Calu3 (cell line): ENCODE measurements at regions not wholly inside any gene's neighbourhood (a gene's known extent, or its start where the extent isn't known, plus 50 kb on each side); places are given as distances from the start of the nearest gene placed in this dataset.
"Not testable (repeated sequence)": the region's sequence is repeated elsewhere in the genome, so short reads cannot be mapped to it uniquely, and the experiment has no call there.

ENCODE experiments used
- BruUV-seq: library from RNA; stranded (reverse); fragments of 400-500 nt; replicated peaks from 2 replicates; lab custom pipeline; 2021; lab: Mats Ljungman, UMichigan
- CTCF ChIA-PET: fragments of 300-600 bp; sonication (Branson Sonifier 250); formaldehyde crosslinking; loops from one replicate; lab custom pipeline; 2022; ENCODE audit warnings: antibody characterized with exemption; lab: Charles Lee
- DNase-seq: peaks from one replicate; pipeline ENCODE4 v3.0.0; 2022
- H3K27ac Mint-ChIP-seq: one replicate; pipeline ENCODE4 v1.8.0; 2022; ENCODE audit warnings: mixed read lengths; ENCODE audit not compliant: unreplicated experiment
- H3K27me3 Mint-ChIP-seq: one replicate; pipeline ENCODE4 v1.8.0; 2022; ENCODE audit warnings: mixed read lengths; ENCODE audit not compliant: unreplicated experiment
- H3K36me3 Mint-ChIP-seq: one replicate; pipeline ENCODE4 v1.8.0; 2022; ENCODE audit warnings: mild to moderate bottlenecking, moderate library complexity, mixed read lengths; ENCODE audit not compliant: insufficient read depth, unreplicated experiment
- H3K4me1 Mint-ChIP-seq: one replicate; pipeline ENCODE4 v1.8.0; 2022; ENCODE audit warnings: mild to moderate bottlenecking, low read depth, mixed read lengths; ENCODE audit not compliant: unreplicated experiment
- H3K4me3 Mint-ChIP-seq: one replicate; pipeline ENCODE4 v1.8.0; 2022; ENCODE audit warnings: mild to moderate bottlenecking, low read depth, moderate library complexity, mixed read lengths; ENCODE audit not compliant: unreplicated experiment
- H3K9me3 Mint-ChIP-seq: one replicate; pipeline ENCODE4 v1.8.0; 2022; ENCODE audit warnings: low read depth, mixed read lengths; ENCODE audit not compliant: unreplicated experiment
- intact Hi-C: fragments of 100-400 bp; cut with micrococcal nuclease; formaldehyde crosslinking; loops from one replicate; pipeline ENCODE4 v1.10.0; 2022; ENCODE audit not compliant: unreplicated experiment
- TF ChIP-seq, protein P1 (sequence below): fragments of 200-600 bp; IDR thresholded peaks from one replicate; pipeline ENCODE4 v1.8.0; 2022; ENCODE audit warnings: antibody characterized with exemption; ENCODE audit not compliant: unreplicated experiment

DNA sequence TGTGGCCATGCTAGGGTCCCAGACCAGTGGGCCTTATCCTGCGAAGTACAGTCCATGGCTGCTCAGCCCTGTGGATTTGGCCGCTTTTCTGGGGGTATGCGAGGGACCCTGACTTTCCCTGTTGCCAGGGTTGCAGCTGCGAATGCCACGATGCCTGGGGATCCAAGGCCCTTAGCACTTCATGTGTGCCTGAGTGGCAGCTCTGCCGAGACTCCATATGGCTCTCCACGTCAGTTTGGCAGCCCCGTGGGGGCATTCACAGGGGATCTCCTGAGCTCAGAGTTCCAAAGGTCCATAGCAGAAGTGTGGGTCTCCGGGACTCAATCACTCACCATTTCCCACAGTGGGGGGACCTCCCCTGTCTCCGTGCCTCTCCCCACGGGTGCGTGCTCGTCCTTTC, 319.5 kb downstream of the DOK5 start:
- no peaks in the 10 kb centered on the region for H3K9me3 Mint-ChIP-seq
- H3K36me3 Mint-ChIP-seq: no peaks in the 10 kb centered on the region
- intact Hi-C loops: no loop called here
- no peak overlapping the region for H3K27ac Mint-ChIP-seq
- CTCF ChIA-PET: interaction anchor here (0.7 kb wide), 2 partner anchors 47 to 52 kb away, joined by 3 read pairs; no protein-coding TSS in a partner anchor
- no TSS peak for BruUV-seq
- H3K27me3 Mint-ChIP-seq: no peaks in the 10 kb centered on the region
- TF ChIP-seq, protein P1, sequence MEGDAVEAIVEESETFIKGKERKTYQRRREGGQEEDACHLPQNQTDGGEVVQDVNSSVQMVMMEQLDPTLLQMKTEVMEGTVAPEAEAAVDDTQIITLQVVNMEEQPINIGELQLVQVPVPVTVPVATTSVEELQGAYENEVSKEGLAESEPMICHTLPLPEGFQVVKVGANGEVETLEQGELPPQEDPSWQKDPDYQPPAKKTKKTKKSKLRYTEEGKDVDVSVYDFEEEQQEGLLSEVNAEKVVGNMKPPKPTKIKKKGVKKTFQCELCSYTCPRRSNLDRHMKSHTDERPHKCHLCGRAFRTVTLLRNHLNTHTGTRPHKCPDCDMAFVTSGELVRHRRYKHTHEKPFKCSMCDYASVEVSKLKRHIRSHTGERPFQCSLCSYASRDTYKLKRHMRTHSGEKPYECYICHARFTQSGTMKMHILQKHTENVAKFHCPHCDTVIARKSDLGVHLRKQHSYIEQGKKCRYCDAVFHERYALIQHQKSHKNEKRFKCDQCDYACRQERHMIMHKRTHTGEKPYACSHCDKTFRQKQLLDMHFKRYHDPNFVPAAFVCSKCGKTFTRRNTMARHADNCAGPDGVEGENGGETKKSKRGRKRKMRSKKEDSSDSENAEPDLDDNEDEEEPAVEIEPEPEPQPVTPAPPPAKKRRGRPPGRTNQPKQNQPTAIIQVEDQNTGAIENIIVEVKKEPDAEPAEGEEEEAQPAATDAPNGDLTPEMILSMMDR: no peak
- DNase-seq: no peak
- H3K4me1 Mint-ChIP-seq: no peaks in the 10 kb centered on the region
- no peak overlapping the region for H3K4me3 Mint-ChIP-seq

DNA sequence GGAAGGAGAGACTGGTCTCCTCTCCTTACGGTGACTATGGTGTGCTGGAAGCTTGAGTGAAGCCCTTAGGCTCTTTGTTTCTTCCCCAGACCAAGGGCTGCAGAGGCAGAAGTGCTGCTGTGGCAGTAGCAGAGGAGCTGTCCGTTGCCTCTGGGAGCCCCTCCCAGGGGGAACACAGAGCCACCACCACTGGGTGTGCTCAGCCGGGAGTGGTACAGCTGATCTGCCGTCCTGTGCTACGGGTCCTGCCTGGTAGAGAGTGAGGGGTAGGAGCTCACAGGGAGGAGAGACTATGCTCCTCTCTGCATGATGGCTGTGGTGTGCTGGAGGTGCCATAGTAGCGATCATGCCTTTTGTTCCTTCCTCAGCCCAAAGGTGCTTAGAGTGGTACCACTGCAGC, 318.7 kb downstream of the DOK5 start:
- Mint-ChIP-seq H3K4me3 (no peak overlapping the region), H3K9me3 (no peaks in the 10 kb centered on the region), H3K27ac (no peak overlapping the region), H3K4me1 (no peaks in the 10 kb centered on the region), H3K27me3 (no peaks in the 10 kb centered on the region), H3K36me3 (no peaks in the 10 kb centered on the region)
- TF ChIP-seq, protein P1: no peak
- no TSS peak for BruUV-seq
- DNase-seq: no peak
- intact Hi-C loops: no loop called here
- CTCF ChIA-PET: no interaction called here

DNA sequence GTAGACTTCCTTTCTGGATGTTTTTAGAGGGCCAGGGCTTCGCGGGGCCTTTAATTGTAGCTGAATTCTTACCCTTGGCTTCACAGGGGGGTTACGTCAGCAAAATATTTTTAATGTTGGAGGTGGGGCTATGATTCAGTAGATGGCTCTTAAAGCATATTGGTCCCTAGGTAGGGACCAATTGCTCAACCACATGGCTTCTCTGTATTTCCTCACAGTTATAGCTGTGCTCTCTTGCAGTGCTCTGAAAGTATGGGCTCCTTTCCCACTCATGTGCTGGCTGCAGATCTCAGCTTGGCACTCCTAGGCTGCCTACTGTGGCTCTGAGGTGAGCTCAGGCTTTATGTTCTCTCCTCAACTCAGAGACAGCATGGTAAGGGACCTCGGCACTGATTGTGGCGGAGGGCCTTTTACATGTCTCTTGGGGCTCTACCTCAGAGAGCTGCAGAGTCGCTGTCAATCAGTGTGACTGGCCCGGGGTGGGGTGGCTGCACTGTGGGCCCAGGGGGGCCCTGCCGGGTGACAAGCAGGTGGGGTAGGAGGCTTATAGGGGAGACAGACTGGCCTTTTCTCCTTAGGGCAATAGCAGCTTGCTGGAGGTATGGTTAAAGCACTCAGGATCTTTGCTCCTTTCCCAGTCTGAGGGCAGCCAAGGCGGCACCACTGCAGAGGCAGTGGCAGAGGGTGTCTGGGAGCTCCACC, 318.0 kb downstream of the DOK5 start:
- Mint-ChIP-seq H3K9me3 (no peaks in the 10 kb centered on the region), H3K36me3 (no peaks in the 10 kb centered on the region), H3K27ac (no peak overlapping the region), H3K27me3 (no peaks in the 10 kb centered on the region), H3K4me1 (no peaks in the 10 kb centered on the region), H3K4me3 (no peak overlapping the region)
- TF ChIP-seq, protein P1: no peak
- BruUV-seq: no TSS peak
- DNase-seq: no peak
- CTCF ChIA-PET: no interaction called here
- intact Hi-C loops: no loop called here

DNA sequence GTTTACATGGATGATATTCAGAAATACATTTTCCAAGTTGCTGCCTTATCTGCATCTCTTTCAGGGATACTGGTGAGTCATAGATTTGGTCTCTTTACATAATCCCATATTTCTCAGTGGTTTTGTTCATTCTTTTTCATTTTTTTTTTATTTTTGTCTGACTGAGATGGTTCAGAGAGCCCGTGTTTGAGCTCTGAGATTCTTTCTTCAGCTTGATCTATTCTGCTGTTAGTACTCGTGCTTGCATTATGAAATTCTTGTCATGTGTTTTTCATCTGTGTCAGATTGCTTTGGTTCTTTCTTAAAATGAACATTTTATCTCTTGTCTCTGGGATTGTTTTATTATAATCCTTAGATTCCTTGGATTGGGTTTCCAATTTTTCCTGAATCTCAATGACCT, 317.3 kb downstream of the DOK5 start:
- no peak for DNase-seq
- Mint-ChIP-seq H3K27me3 (no peaks in the 10 kb centered on the region), H3K4me1 (no peaks in the 10 kb centered on the region), H3K9me3 (no peaks in the 10 kb centered on the region), H3K4me3 (no peak overlapping the region), H3K36me3 (no peaks in the 10 kb centered on the region), H3K27ac (no peak overlapping the region)
- no TSS peak for BruUV-seq
- intact Hi-C loops: no loop called here
- TF ChIP-seq, protein P1: no peak
- CTCF ChIA-PET: no interaction called here

DNA sequence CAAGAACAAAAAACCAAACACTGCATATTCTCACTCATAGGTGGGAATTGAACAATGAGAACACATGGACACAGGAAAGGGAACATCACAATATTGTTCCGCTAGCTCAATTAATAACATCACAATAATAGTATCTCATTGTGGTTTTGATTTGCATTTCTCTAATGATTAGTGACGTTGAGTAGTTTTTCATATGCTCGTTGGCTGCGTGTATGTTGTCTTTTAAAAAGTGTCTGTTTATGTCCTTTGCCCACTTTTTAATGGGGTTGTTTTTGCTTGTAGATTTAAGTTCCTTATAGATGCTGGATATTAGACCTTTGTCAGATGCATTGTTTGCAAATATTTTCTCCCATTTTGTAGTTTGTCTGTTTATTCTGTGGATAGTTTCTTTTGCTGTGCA, 312.9 kb downstream of the DOK5 start:
- H3K27ac Mint-ChIP-seq, H3K9me3 Mint-ChIP-seq, DNase-seq, BruUV-seq, H3K36me3 Mint-ChIP-seq, H3K4me1 Mint-ChIP-seq, intact Hi-C loops, CTCF ChIA-PET, H3K27me3 Mint-ChIP-seq, H3K4me3 Mint-ChIP-seq: not testable (repeated sequence)

DNA sequence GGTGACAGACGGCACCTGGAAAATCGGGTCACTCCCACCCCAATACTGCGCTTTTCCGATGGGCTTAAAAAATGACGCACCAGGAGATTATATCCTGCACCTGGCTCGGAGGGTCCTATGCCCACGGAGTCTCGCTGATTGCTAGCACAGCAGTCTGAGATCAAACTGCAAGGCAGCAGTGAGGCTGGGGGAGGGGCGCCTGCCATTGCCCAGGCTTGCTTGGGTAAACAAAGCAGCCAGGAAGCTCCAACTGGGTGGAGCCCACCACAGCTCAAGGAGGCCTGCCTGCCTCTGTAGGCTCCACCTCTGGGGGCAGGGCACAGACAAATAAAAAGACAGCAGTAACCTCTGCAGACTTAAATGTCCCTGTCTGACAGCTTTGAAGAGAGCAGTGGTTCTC, 307.4 kb downstream of the DOK5 start:
- H3K27me3 Mint-ChIP-seq: not testable (repeated sequence)

More for the DNA sequence above, 307.4 kb downstream of the DOK5 start:
- BruUV-seq, H3K9me3 Mint-ChIP-seq, H3K4me1 Mint-ChIP-seq, DNase-seq, H3K27ac Mint-ChIP-seq, intact Hi-C loops, CTCF ChIA-PET, H3K36me3 Mint-ChIP-seq, H3K4me3 Mint-ChIP-seq: not testable (repeated sequence)
